GM18909 (cell line): ENCODE measurements at regions not wholly inside any gene's neighbourhood (a gene's known extent, or its start where the extent isn't known, plus 50 kb on each side); places are given as distances from the start of the nearest gene placed in this dataset.

Experiments
- ATAC-seq: cut with Tn5 transposase; IDR thresholded peaks from one replicate; pipeline ENCODE4 v1.9.1; 2021; ENCODE audit warnings: mild to moderate bottlenecking; ENCODE audit not compliant: unreplicated experiment, poor library complexity

- ATAC-seq: no peak
Observed at GRCh38 chr3:159765860-159766294, 222.8 kb upstream of the IL12A start.

- ATAC-seq: no peak
Observed at GRCh38 chr3:159766563-159767185, 222.0 kb upstream of the IL12A start.

GRCh38 chr3:159770998-159771397 lies 217.6 kb upstream of the IL12A start:
- no peak for ATAC-seq

- no peak for ATAC-seq
Observed at GRCh38 chr3:159771865-159772611, 216.6 kb upstream of the IL12A start.

GRCh38 chr3:159773706-159774105 lies 214.9 kb upstream of the IL12A start:
- ATAC-seq: no peak

GRCh38 chr3:159775372-159775961 lies 213.2 kb upstream of the IL12A start:
- no peak for ATAC-seq

GRCh38 chr3:159776779-159777178 lies 211.9 kb upstream of the IL12A start:
- no peak for ATAC-seq

- no peak for ATAC-seq
Observed at GRCh38 chr3:159779883-159780282, 208.8 kb upstream of the IL12A start.

- ATAC-seq: no peak
Observed at GRCh38 chr3:159781867-159782266, 206.8 kb upstream of the IL12A start.

GRCh38 chr3:159782724-159783421 lies 205.8 kb upstream of the IL12A start:
- no peak for ATAC-seq

GRCh38 chr3:159783780-159784742 lies 204.6 kb upstream of the IL12A start:
- no peak for ATAC-seq

GRCh38 chr3:159785273-159785708 lies 203.3 kb upstream of the IL12A start:
- ATAC-seq: no peak

GRCh38 chr3:159786489-159787177 lies 202.0 kb upstream of the IL12A start:
- no peak for ATAC-seq

- ATAC-seq: no peak
Observed at GRCh38 chr3:159787178-159787574, 201.5 kb upstream of the IL12A start.

GRCh38 chr3:159787794-159788205 lies 200.8 kb upstream of the IL12A start:
- no peak for ATAC-seq

GRCh38 chr3:159788291-159788690 lies 200.3 kb upstream of the IL12A start:
- no peak for ATAC-seq

- no peak for ATAC-seq
Observed at GRCh38 chr3:159789017-159789416, 199.6 kb upstream of the IL12A start.

- ATAC-seq: no peak
Observed at GRCh38 chr3:159789742-159790635, 198.6 kb upstream of the IL12A start.
